HCT116 (cell line): ENCODE measurements at regions not wholly inside any gene's neighbourhood (a gene's known extent, or its start where the extent isn't known, plus 50 kb on each side); places are given as distances from the start of the nearest gene placed in this dataset.

Experiments
- ATAC-seq: fragments of 200-7000 bp; cut with Tn5 transposase; 2 replicates; pipeline ENCODE4 v1.9.1; 2020; ENCODE audit warnings: mild to moderate bottlenecking, moderate library complexity
- BruUV-seq: library from RNA; stranded (reverse); fragments of 400-500 nt; replicated peaks from 2 replicates; lab custom pipeline; 2021; lab: Mats Ljungman, UMichigan
- CTCF ChIA-PET: fragments of 300-600 bp; sonication (Branson Sonifier 250); formaldehyde crosslinking; loops from one replicate; lab custom pipeline; 2021; ENCODE audit warnings: antibody characterized with exemption; lab: Charles Lee
- POLR2A ChIA-PET: fragments of 300-600, 350-600 bp; sonication (Branson Sonifier 250); formaldehyde crosslinking; loops from one replicate; lab custom pipeline; 2021; ENCODE audit warnings: antibody characterized with exemption; lab: Charles Lee
- RAD21 ChIA-PET, 2 experiments: fragments of 300-600 bp; sonication (Branson Sonifier 250); formaldehyde crosslinking; loops; one replicate each; lab custom pipeline; 2023; ENCODE audit warnings: low total read pairs in 2 of 2; ENCODE audit not compliant: uncharacterized antibody in 2 of 2, unreplicated experiment in 2 of 2, low non-redundant PET in 1 of 2; lab: Charles Lee
- DNase-seq: peaks from one replicate; pipeline ENCODE4 v3.0.0-alpha.2; 2010; ENCODE audit warnings: low read depth, low spot score
- H2AFZ ChIP-seq: fragments of 200-600 bp; shearing (Covaris generic), sonication (generic); 2 replicates; pipeline ENCODE4 v1.6.1; 2017; ENCODE audit warnings: low read depth, mixed run types, mixed read lengths, antibody characterized with exemption, low read length; ENCODE audit not compliant: poor library complexity, severe bottlenecking
- H3K27ac ChIP-seq: 2 replicates; pipeline ENCODE4 v1.5.1; 2012; ENCODE audit warnings: low read depth, low read length
- H3K27me3 ChIP-seq: fragments of 200-600 bp; sonication (generic); 2 replicates; pipeline ENCODE4 v1.6.1; 2016; ENCODE audit warnings: mixed run types, low read length, mixed read lengths; ENCODE audit not compliant: insufficient read depth
- H3K36me3 ChIP-seq, 2 experiments: fragments of 200-500 bp in 1 of 2; fragments of 200-600 bp in 1 of 2; sonication (Bioruptor generic) in 1 of 2; sonication (generic) in 1 of 2; 2 replicates each; pipeline versions ENCODE4 v1.5.1 to v1.6.1; 2014 to 2016; ENCODE audit warnings: low read length in 2 of 2, inconsistent platforms in 1 of 2, mixed read lengths in 1 of 2, mixed run types in 1 of 2; ENCODE audit not compliant: insufficient read depth in 2 of 2, control insufficient read depth in 1 of 2
- H3K4me1 ChIP-seq, 2 experiments: fragments of 200-600 bp in 1 of 2; sonication (generic) in 1 of 2; 2 replicates each; pipeline versions ENCODE4 v1.5.1 to v1.6.1; 2012 to 2017; ENCODE audit warnings: low read length in 2 of 2, inconsistent platforms in 1 of 2, mild to moderate bottlenecking in 1 of 2, mixed read lengths in 1 of 2, mixed run types in 1 of 2, moderate library complexity in 1 of 2; ENCODE audit not compliant: insufficient read depth in 2 of 2, control insufficient read depth in 1 of 2
- H3K4me2 ChIP-seq: fragments of 200-600 bp; sonication (generic); 2 replicates; pipeline ENCODE4 v1.6.1; 2017; ENCODE audit warnings: mixed run types, low read length, mixed read lengths
- H3K4me3 ChIP-seq, 2 experiments: fragments of 200-600 bp in 1 of 2; sonication (generic) in 1 of 2; replicated peaks in 1 of 2; 2 replicates each; pipeline ENCODE4 v1.5.1; 2011 to 2016; ENCODE audit warnings: low read length in 2 of 2, control low read depth in 1 of 2, low read depth in 1 of 2, mild to moderate bottlenecking in 1 of 2, mixed read lengths in 1 of 2, mixed run types in 1 of 2
- H3K79me2 ChIP-seq: fragments of 200-600 bp; sonication (generic); 2 replicates; pipeline ENCODE4 v1.6.1; 2017; ENCODE audit warnings: mild to moderate bottlenecking, mixed run types, low read length, moderate library complexity, mixed read lengths; ENCODE audit not compliant: insufficient read depth
- H3K9ac ChIP-seq: fragments of 200-600 bp; sonication (generic); 2 replicates; pipeline ENCODE4 v1.6.1; 2016; ENCODE audit warnings: low read length, mixed read lengths
- H3K9me2 ChIP-seq: fragments of 200-600 bp; sonication (generic), shearing (Covaris generic); 2 replicates; pipeline ENCODE4 v1.6.1; 2017; ENCODE audit warnings: mixed run types, mild to moderate bottlenecking, moderate library complexity; ENCODE audit not compliant: insufficient read depth
- H3K9me3 ChIP-seq, 2 experiments: fragments of 200-500 bp in 1 of 2; fragments of 200-600 bp in 1 of 2; sonication (Bioruptor generic) in 1 of 2; sonication (generic) in 1 of 2; 2 replicates each; pipeline ENCODE4 v1.6.1; 2014 to 2017; ENCODE audit warnings: low read length in 2 of 2, mixed read lengths in 2 of 2, inconsistent platforms in 1 of 2, low read depth in 1 of 2, mild to moderate bottlenecking in 1 of 2, mixed run types in 1 of 2, moderate library complexity in 1 of 2; ENCODE audit not compliant: control insufficient read depth in 1 of 2, insufficient read depth in 1 of 2
- H4K20me1 ChIP-seq: fragments of 200-600 bp; sonication (generic), shearing (Covaris generic); 2 replicates; pipeline ENCODE4 v1.6.1; 2017; ENCODE audit warnings: mixed run types, mild to moderate bottlenecking, moderate library complexity; ENCODE audit not compliant: insufficient read depth
- CBX3 ChIP-seq: IDR thresholded peaks from 2 replicates; pipeline ENCODE4 v1.6.1; 2012; ENCODE audit warnings: low read depth
- CEBPB ChIP-seq: IDR thresholded peaks from 2 replicates; pipeline ENCODE4 v1.6.1; 2012; ENCODE audit warnings: low read depth
- CTCF ChIP-seq, 3 experiments: fragments of 200-600 bp in 1 of 3; sonication (generic) in 1 of 3; IDR thresholded peaks in 2 of 3; conservative IDR thresholded peaks in 1 of 3; 2 replicates each; pipeline ENCODE4 v1.5.1; 2012 to 2017; ENCODE audit warnings: low read depth in 2 of 3, low read length in 2 of 3, antibody characterized with exemption in 1 of 3, borderline replicate concordance in 1 of 3, control low read depth in 1 of 3, mild to moderate bottlenecking in 1 of 3, mixed read lengths in 1 of 3, mixed run types in 1 of 3, moderate library complexity in 1 of 3; ENCODE audit not compliant: insufficient read depth in 1 of 3
- EGR1 ChIP-seq: IDR thresholded peaks from 2 replicates; pipeline ENCODE4 v1.6.1; 2012; ENCODE audit warnings: low read depth
- ELF1 ChIP-seq: IDR thresholded peaks from 2 replicates; pipeline ENCODE4 v1.6.1; 2012; ENCODE audit warnings: low read depth, borderline replicate concordance
- EZH2 ChIP-seq: fragments of 200-600 bp; sonication (generic); IDR thresholded peaks from 2 replicates; pipeline ENCODE4 v1.6.1; 2017; ENCODE audit warnings: antibody characterized with exemption, mixed run types
- EZH2phosphoT487 ChIP-seq: fragments of 200-600 bp; IDR thresholded peaks from 2 replicates; pipeline ENCODE4 v1.6.1; 2018; ENCODE audit warnings: antibody characterized with exemption, borderline replicate concordance
- FOSL1 ChIP-seq: IDR thresholded peaks from 2 replicates; pipeline ENCODE4 v1.6.1; 2012; ENCODE audit warnings: low read depth
- JUND ChIP-seq: IDR thresholded peaks from 2 replicates; pipeline ENCODE4 v1.6.1; 2012
- POLR2A ChIP-seq: IDR thresholded peaks from 2 replicates; pipeline ENCODE4 v1.7.0; 2011; ENCODE audit warnings: borderline replicate concordance; ENCODE audit not compliant: insufficient read depth, insufficient read length; ENCODE audit errors: extremely low read depth
- POLR2AphosphoS5 ChIP-seq: IDR thresholded peaks from 2 replicates; pipeline ENCODE4 v1.6.1; 2011; ENCODE audit warnings: mild to moderate bottlenecking, low read depth, low read length, moderate library complexity
- RAD21 ChIP-seq: IDR thresholded peaks from 2 replicates; pipeline ENCODE4 v1.6.1; 2012; ENCODE audit warnings: low read depth, mild to moderate bottlenecking
- SIN3A ChIP-seq: IDR thresholded peaks from 2 replicates; pipeline ENCODE4 v1.6.1; 2012; ENCODE audit warnings: low read depth
- SP1 ChIP-seq: IDR thresholded peaks from 2 replicates; pipeline ENCODE4 v1.6.1; 2012; ENCODE audit warnings: low read depth
- SRF ChIP-seq: IDR thresholded peaks from 2 replicates; pipeline ENCODE4 v1.6.1; 2012; ENCODE audit warnings: low read depth
- TCF7L2 ChIP-seq: IDR thresholded peaks from 2 replicates; pipeline ENCODE4 v1.7.0; 2011; ENCODE audit warnings: borderline replicate concordance, inconsistent platforms; ENCODE audit not compliant: insufficient read depth, insufficient read length; ENCODE audit errors: extremely low read depth
- YY1 ChIP-seq: IDR thresholded peaks from 2 replicates; pipeline ENCODE4 v1.6.1; 2011; ENCODE audit warnings: low read length, low read depth, moderate library complexity, mild to moderate bottlenecking; ENCODE audit not compliant: insufficient replicate concordance; ENCODE audit errors: extremely low read depth
- ZBTB33 ChIP-seq: IDR thresholded peaks from 2 replicates; pipeline ENCODE4 v1.6.1; 2011; ENCODE audit warnings: mild to moderate bottlenecking, low read length, moderate library complexity; ENCODE audit not compliant: insufficient replicate concordance; ENCODE audit errors: extremely low read depth
- ZFX ChIP-seq: fragments of 450-650 bp; IDR thresholded peaks from 2 replicates; pipeline ENCODE4 v1.6.1; 2017
- ZNF274 ChIP-seq: fragments of 200-500 bp; sonication (Bioruptor generic); IDR thresholded peaks from 2 replicates; pipeline ENCODE4 v1.6.1; 2014; ENCODE audit warnings: mild to moderate bottlenecking, low read depth, low read length, inconsistent platforms
- intact Hi-C: fragments of 100-400 bp; cut with micrococcal nuclease; formaldehyde crosslinking; loops from 2 replicates; pipeline ENCODE4 v1.10.0; 2022

- CTCF ChIA-PET: no interaction called here
- Histone ChIP-seq H3K9me2 (no peaks in the 10 kb centered on the region), H3K27ac (no peak overlapping the region), H3K9me3 (no peaks in the 10 kb centered on the region), H3K79me2 (no peaks in the 10 kb centered on the region), H3K9ac (no peak overlapping the region), H4K20me1 (no peaks in the 10 kb centered on the region), H3K4me2 (no peak overlapping the region)
- BruUV-seq: no TSS peak
- RAD21 ChIA-PET: no interaction called here
- no peak for DNase-seq
- no peak for ATAC-seq
- no peak for TF ChIP-seq ELF1
- TF ChIP-seq SRF: no peak
- no peak for TF ChIP-seq ZNF274
- no peak for TF ChIP-seq POLR2A
- TF ChIP-seq FOSL1: no peak
- no peak for TF ChIP-seq ZFX
- no peak for TF ChIP-seq SP1
- TF ChIP-seq EZH2: no peak
- TF ChIP-seq SIN3A: no peak
- no peak for TF ChIP-seq CEBPB
- no peak for TF ChIP-seq JUND
- TF ChIP-seq, all 23 proteins: peak for 0
- POLR2A ChIA-PET: no interaction called here
- no peaks in the 10 kb centered on the region for H3K27me3 ChIP-seq
- no peak overlapping the region for H2AFZ ChIP-seq
- no peak overlapping the region for H3K4me3 ChIP-seq
- intact Hi-C loops: no loop called here
- no peaks in the 10 kb centered on the region for H3K36me3 ChIP-seq
- peaks cover 0 to 7% of the 10 kb centered on the region in 2 experiments; a peak in 2 of 4 replicates for H3K4me1 ChIP-seq
Observed at GRCh38 chr4:138945840-138946239, 69.7 kb upstream of the NOCT start.

GRCh38 chr4:138945401-138945800, 70.2 kb upstream of the NOCT start:
- H3K4me3 ChIP-seq: no peak overlapping the region
- no peaks in the 10 kb centered on the region for H3K9me3 ChIP-seq
- POLR2A ChIA-PET: no interaction called here
- no peak overlapping the region for H3K9ac ChIP-seq
- no peak overlapping the region for H2AFZ ChIP-seq
- no peaks in the 10 kb centered on the region for H3K36me3 ChIP-seq
- ATAC-seq: no peak
- no peaks in the 10 kb centered on the region for H3K79me2 ChIP-seq
- RAD21 ChIA-PET: no interaction called here
- CTCF ChIA-PET: no interaction called here
- H3K9me2 ChIP-seq: no peaks in the 10 kb centered on the region
- peaks cover 0 to 7% of the 10 kb centered on the region in 2 experiments; a peak in 2 of 4 replicates for H3K4me1 ChIP-seq
- H3K27me3 ChIP-seq: no peaks in the 10 kb centered on the region
- H3K4me2 ChIP-seq: no peak overlapping the region
- no TSS peak for BruUV-seq
- H3K27ac ChIP-seq: no peak overlapping the region
- H4K20me1 ChIP-seq: no peaks in the 10 kb centered on the region
- no peak for DNase-seq
- intact Hi-C loops: no loop called here
- TF ChIP-seq CBX3 (no peak), CTCF (IDR thresholded peaks at IDR 0.05 in 2 of 3, conservative IDR thresholded peaks at IDR 0.05 in 1 of 3; ENCODE audit: borderline replicate concordance in 1 of 3, insufficient read depth in 1 of 3, low read depth in 2 of 3, low read length in 2 of 3) (no peak), TCF7L2 (no peak), POLR2AphosphoS5 (no peak), ELF1 (no peak), RAD21 (no peak), YY1 (no peak), EGR1 (no peak), ZNF274 (no peak), ZBTB33 (no peak), SP1 (no peak), EZH2phosphoT487 (no peak), FOSL1 (no peak), SIN3A (no peak)
